Erythroblast (primary cell): ENCODE measurements at regions not wholly inside any gene's neighbourhood (a gene's known extent, or its start where the extent isn't known, plus 50 kb on each side); places are given as distances from the start of the nearest gene placed in this dataset.

Experiments
- GATA1 ChIP-seq: IDR thresholded peaks from 2 replicates; pipeline ENCODE4 v1.6.1; 2011; ENCODE audit warnings: low read depth, mild to moderate bottlenecking, control low read depth, low read length, moderate library complexity
- POLR2A ChIP-seq: IDR thresholded peaks from 2 replicates; pipeline ENCODE4 v1.6.1; 2011; ENCODE audit warnings: mild to moderate bottlenecking, low read length

GRCh38 chr20:57006411-57007170 lies 259.9 kb downstream of the BMP7 start:
- TF ChIP-seq POLR2A (no peak), GATA1 (no peak)
